ENCODE measurements at regions not wholly inside any gene's neighbourhood (a gene's known extent, or its start where the extent isn't known, plus 50 kb on each side); places are given as distances from the start of the nearest gene placed in this dataset.
"Not testable (repeated sequence)": the region's sequence is repeated elsewhere in the genome, so short reads cannot be mapped to it uniquely, and the experiment has no call there.

GRCh38 chr14:65972346-65972870, 513.8 kb upstream of the CCDC196 start:
- DNase-seq: no peak

GRCh38 chr14:65972891-65973290, 513.3 kb upstream of the CCDC196 start:
- no peak for DNase-seq

GRCh38 chr14:65975865-65976264, 510.3 kb upstream of the CCDC196 start:
- no peak for DNase-seq

- no peak for DNase-seq
Measured at GRCh38 chr14:65976761-65977404, 509.3 kb upstream of the CCDC196 start.

GRCh38 chr14:65981192-65981843, 504.9 kb upstream of the CCDC196 start:
- DNase-seq: no peak

- DNase-seq: no peak
Measured at GRCh38 chr14:65986041-65986440, 500.1 kb upstream of the CCDC196 start.

GRCh38 chr14:65989981-65990380, 496.2 kb upstream of the CCDC196 start:
- DNase-seq: no peak

GRCh38 chr14:65991104-65991503, 495.1 kb upstream of the CCDC196 start:
- DNase-seq: no peak

GRCh38 chr14:65991935-65992334, 494.2 kb upstream of the CCDC196 start:
- DNase-seq: peak; percentile 50 to 56 (median 56)

GRCh38 chr14:65993103-65993502, 493.1 kb upstream of the CCDC196 start:
- no peak for DNase-seq

- DNase-seq: no peak
Measured at GRCh38 chr14:65993996-65994395, 492.2 kb upstream of the CCDC196 start.

- DNase-seq: no peak
Measured at GRCh38 chr14:65997347-65997746, 488.8 kb upstream of the CCDC196 start.

GRCh38 chr14:65999865-66000264, 486.3 kb upstream of the CCDC196 start:
- no peak for DNase-seq

GRCh38 chr14:66000766-66001165, 485.4 kb upstream of the CCDC196 start:
- no peak for DNase-seq

GRCh38 chr14:66001356-66001755, 484.8 kb upstream of the CCDC196 start:
- no peak for DNase-seq

GRCh38 chr14:66003082-66003730, 483.0 kb upstream of the CCDC196 start:
- no peak for DNase-seq

- DNase-seq: no peak
Measured at GRCh38 chr14:66005900-66006434, 480.2 kb upstream of the CCDC196 start.

GRCh38 chr14:66008631-66009030, 477.5 kb upstream of the CCDC196 start:
- DNase-seq: peak; percentile 13 to 35 (median 29)

GRCh38 chr14:66009089-66009488, 477.1 kb upstream of the CCDC196 start:
- DNase-seq: peak; percentile 44 to 53 (median 52)

- no peak for DNase-seq
Measured at GRCh38 chr14:66010695-66011094, 475.5 kb upstream of the CCDC196 start.

GRCh38 chr14:66011855-66012254, 474.3 kb upstream of the CCDC196 start:
- no peak for DNase-seq

GRCh38 chr14:66013607-66014006, 472.6 kb upstream of the CCDC196 start:
- DNase-seq: not testable (repeated sequence)

- DNase-seq: no peak
Measured at GRCh38 chr14:66015071-66015780, 470.9 kb upstream of the CCDC196 start.

All from suppressor macrophage treated with lipopolysaccharide for 1 hour (primary cell).